Panc1 (cell line): ENCODE measurements at regions not wholly inside any gene's neighbourhood (a gene's known extent, or its start where the extent isn't known, plus 50 kb on each side); places are given as distances from the start of the nearest gene placed in this dataset.

Source experiments
- ATAC-seq: fragments of 200-7000 bp; cut with Tn5 transposase; 2 replicates; pipeline ENCODE4 v1.9.1; 2020; ENCODE audit warnings: mild to moderate bottlenecking, moderate library complexity
- BruUV-seq: library from RNA; stranded (reverse); fragments of 400-500 nt; replicated peaks from 2 replicates; lab custom pipeline; 2021; lab: Mats Ljungman, UMichigan
- CTCF ChIA-PET: fragments of 300-600 bp; sonication (Branson Sonifier 250); formaldehyde crosslinking; loops from one replicate; lab custom pipeline; 2022; ENCODE audit warnings: antibody characterized with exemption; lab: Charles Lee
- POLR2A ChIA-PET: fragments of 300-600 bp; sonication (Branson Sonifier 250); formaldehyde crosslinking; loops from one replicate; lab custom pipeline; 2022; ENCODE audit warnings: antibody characterized with exemption; lab: Charles Lee
- DNase-seq: peaks from one replicate; pipeline ENCODE4 v3.0.0-alpha.2; 2010; ENCODE audit warnings: low read depth, low spot score
- H3K27ac ChIP-seq: 2 replicates; pipeline ENCODE4 v1.5.1; 2011; ENCODE audit warnings: mild to moderate bottlenecking, low read length, inconsistent platforms
- H3K27me3 ChIP-seq: fragments of 200-500 bp; sonication (Bioruptor generic); 2 replicates; pipeline ENCODE4 v1.6.0; 2014; ENCODE audit warnings: low read length, inconsistent platforms; ENCODE audit not compliant: control insufficient read depth, insufficient read depth
- H3K36me3 ChIP-seq: fragments of 200-500 bp; sonication (Bioruptor generic); 2 replicates; pipeline ENCODE4 v1.5.1; 2014; ENCODE audit warnings: inconsistent platforms, mild to moderate bottlenecking, low read length, moderate library complexity; ENCODE audit not compliant: control insufficient read depth, insufficient read depth
- H3K4me1 ChIP-seq: 2 replicates; pipeline ENCODE4 v1.5.1; 2011; ENCODE audit warnings: inconsistent platforms, mild to moderate bottlenecking, low read length, moderate library complexity; ENCODE audit not compliant: control insufficient read depth, insufficient read depth
- H3K4me3 ChIP-seq, 2 experiments: 2 replicates each; pipeline ENCODE4 v1.5.1; 2011 to 2012; ENCODE audit warnings: low read depth in 2 of 2, low read length in 2 of 2, mild to moderate bottlenecking in 2 of 2, inconsistent platforms in 1 of 2, moderate library complexity in 1 of 2
- H3K9me3 ChIP-seq: fragments of 200-500 bp; sonication (Bioruptor generic); 2 replicates; pipeline ENCODE4 v1.5.1; 2014; ENCODE audit warnings: low read depth, mild to moderate bottlenecking, inconsistent platforms, low read length, moderate library complexity; ENCODE audit not compliant: control insufficient read depth, insufficient read depth
- POLR2AphosphoS5 ChIP-seq: IDR thresholded peaks from 2 replicates; pipeline ENCODE4 v1.6.1; 2012; ENCODE audit warnings: mild to moderate bottlenecking, low read depth, low read length, moderate library complexity
- SIN3A ChIP-seq: IDR thresholded peaks from 2 replicates; pipeline ENCODE4 v1.6.1; 2012; ENCODE audit warnings: low read depth, mild to moderate bottlenecking, low read length, moderate library complexity, borderline replicate concordance; ENCODE audit not compliant: insufficient read depth
- TCF7L2 ChIP-seq: IDR thresholded peaks from 2 replicates; pipeline ENCODE4 v1.6.1; 2011; ENCODE audit warnings: mild to moderate bottlenecking, low read depth, low read length, inconsistent platforms
- in situ Hi-C: cut with HindIII; loops from 2 replicates; pipeline ENCODE4 v1.10.0; 2016; ENCODE audit warnings: low sequenced_read_pairs, low pct_unique_long_range_greater_than_20kb
- intact Hi-C: fragments of 100-400 bp; cut with micrococcal nuclease; formaldehyde crosslinking; loops from one replicate; pipeline ENCODE4 v1.10.0; 2022; ENCODE audit not compliant: unreplicated experiment
- TF ChIP-seq, protein P1 (sequence below), 2 experiments: IDR thresholded peaks; 2 replicates each; pipeline ENCODE4 v1.6.1; 2011 to 2012; ENCODE audit warnings: low read depth in 2 of 2, control low read depth in 1 of 2, low read length in 1 of 2, mild to moderate bottlenecking in 1 of 2, moderate library complexity in 1 of 2; ENCODE audit not compliant: insufficient read depth in 1 of 2
- TF ChIP-seq, protein P2 (sequence below): fragments of 450-650 bp; IDR thresholded peaks from 2 replicates; pipeline ENCODE4 v1.5.1; 2017; ENCODE audit warnings: mild to moderate bottlenecking

DNA sequence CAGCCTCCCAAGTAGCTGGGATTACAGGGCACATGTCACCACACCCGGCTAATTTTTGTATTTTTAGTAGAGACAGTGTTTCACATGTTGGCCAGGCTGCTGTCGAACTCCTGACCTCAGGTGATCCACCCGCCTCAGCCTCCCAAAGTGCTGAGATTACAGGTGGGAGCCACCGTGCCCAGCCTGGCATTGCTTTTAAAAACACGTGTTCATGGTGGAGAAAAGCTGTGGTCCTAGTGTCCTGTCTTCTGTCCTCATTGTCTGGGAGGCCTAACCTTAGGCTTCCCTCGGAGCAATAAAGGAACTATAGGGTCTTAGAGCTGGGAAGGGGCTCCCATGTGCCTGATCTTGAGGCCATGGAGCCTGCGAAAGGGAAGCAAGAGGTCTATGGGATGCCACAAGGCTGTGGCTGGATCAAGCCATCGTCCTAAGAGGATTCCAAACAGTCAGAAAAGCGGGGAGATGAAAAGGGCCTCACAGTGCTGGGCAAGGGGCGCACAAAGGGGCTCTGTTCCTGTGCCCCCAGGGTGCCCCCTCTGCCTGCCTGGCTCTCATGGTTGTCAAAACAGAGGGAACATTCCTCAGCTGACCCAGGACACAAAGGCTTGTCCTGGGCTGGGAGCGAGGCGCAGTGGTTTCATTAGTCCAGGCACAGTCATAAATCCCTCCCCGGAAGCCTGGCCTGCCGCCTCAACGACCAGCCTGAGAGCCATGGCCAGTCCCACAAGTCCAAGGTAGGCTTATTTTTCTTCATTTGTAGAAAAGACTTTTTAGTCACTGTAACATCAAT is 106.6 kb upstream of the TNS3 start:
- H3K9me3 ChIP-seq: no peaks in the 10 kb centered on the region
- in situ Hi-C loops (no loop called here), intact Hi-C loops (no loop called here)
- H3K27ac ChIP-seq: peak overlapping the region; percentile 53
- CTCF ChIA-PET: no interaction called here
- peaks cover 27% of the 10 kb centered on the region for H3K4me1 ChIP-seq
- no TSS peak for BruUV-seq
- H3K27me3 ChIP-seq: no peaks in the 10 kb centered on the region
- DNase-seq: no peak
- peak; percentile 46; the same call in 1 of the 2 replicates for ATAC-seq
- POLR2A ChIA-PET: no interaction called here
- TF ChIP-seq, protein P1, sequence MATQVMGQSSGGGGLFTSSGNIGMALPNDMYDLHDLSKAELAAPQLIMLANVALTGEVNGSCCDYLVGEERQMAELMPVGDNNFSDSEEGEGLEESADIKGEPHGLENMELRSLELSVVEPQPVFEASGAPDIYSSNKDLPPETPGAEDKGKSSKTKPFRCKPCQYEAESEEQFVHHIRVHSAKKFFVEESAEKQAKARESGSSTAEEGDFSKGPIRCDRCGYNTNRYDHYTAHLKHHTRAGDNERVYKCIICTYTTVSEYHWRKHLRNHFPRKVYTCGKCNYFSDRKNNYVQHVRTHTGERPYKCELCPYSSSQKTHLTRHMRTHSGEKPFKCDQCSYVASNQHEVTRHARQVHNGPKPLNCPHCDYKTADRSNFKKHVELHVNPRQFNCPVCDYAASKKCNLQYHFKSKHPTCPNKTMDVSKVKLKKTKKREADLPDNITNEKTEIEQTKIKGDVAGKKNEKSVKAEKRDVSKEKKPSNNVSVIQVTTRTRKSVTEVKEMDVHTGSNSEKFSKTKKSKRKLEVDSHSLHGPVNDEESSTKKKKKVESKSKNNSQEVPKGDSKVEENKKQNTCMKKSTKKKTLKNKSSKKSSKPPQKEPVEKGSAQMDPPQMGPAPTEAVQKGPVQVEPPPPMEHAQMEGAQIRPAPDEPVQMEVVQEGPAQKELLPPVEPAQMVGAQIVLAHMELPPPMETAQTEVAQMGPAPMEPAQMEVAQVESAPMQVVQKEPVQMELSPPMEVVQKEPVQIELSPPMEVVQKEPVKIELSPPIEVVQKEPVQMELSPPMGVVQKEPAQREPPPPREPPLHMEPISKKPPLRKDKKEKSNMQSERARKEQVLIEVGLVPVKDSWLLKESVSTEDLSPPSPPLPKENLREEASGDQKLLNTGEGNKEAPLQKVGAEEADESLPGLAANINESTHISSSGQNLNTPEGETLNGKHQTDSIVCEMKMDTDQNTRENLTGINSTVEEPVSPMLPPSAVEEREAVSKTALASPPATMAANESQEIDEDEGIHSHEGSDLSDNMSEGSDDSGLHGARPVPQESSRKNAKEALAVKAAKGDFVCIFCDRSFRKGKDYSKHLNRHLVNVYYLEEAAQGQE (IDR thresholded peaks at IDR 0.05; ENCODE audit: insufficient read depth in 1 of 2, low read depth in 2 of 2, low read length in 1 of 2): no peak
- TF ChIP-seq, protein P2, sequence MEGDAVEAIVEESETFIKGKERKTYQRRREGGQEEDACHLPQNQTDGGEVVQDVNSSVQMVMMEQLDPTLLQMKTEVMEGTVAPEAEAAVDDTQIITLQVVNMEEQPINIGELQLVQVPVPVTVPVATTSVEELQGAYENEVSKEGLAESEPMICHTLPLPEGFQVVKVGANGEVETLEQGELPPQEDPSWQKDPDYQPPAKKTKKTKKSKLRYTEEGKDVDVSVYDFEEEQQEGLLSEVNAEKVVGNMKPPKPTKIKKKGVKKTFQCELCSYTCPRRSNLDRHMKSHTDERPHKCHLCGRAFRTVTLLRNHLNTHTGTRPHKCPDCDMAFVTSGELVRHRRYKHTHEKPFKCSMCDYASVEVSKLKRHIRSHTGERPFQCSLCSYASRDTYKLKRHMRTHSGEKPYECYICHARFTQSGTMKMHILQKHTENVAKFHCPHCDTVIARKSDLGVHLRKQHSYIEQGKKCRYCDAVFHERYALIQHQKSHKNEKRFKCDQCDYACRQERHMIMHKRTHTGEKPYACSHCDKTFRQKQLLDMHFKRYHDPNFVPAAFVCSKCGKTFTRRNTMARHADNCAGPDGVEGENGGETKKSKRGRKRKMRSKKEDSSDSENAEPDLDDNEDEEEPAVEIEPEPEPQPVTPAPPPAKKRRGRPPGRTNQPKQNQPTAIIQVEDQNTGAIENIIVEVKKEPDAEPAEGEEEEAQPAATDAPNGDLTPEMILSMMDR: no peak
- TF ChIP-seq SIN3A: no peak
- no peak for TF ChIP-seq POLR2AphosphoS5
- TF ChIP-seq TCF7L2: no peak
- no peaks in the 10 kb centered on the region for H3K36me3 ChIP-seq
- H3K4me3 ChIP-seq: no peak overlapping the region

DNA sequence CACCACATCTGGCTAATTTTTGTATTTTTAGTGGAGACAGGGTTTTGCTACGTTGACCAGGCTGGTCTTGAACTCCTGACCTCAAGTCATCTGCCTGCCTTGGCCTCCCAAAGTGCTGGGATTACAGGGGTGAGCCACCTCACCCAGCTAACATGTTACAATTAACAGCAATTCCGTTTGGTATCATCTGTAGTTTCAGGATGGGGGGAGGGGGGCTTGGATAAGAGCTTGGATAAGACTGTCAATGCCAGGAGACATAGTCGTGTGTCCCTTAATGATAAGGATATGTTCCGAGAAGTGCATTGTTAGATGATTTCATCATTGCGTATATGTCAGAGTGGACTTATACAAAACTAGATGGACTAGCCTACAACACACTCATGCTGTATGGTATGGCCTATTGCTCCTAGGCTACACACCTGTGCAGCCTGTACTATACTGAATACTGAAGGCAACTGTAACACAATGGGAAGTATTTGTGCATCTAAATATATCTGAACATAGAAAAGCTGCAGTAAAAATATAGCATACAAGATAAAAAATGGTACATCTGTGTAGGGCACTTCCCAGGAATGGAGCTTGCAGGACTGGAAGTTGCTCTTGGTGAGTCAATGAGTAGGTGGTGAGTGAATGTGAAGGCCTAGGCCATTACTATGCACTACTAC is 103.9 kb upstream of the TNS3 start:
- TF ChIP-seq, protein P1 (IDR thresholded peaks at IDR 0.05; ENCODE audit: insufficient read depth in 1 of 2, low read depth in 2 of 2, low read length in 1 of 2): no peak
- TF ChIP-seq TCF7L2: no peak
- TF ChIP-seq POLR2AphosphoS5: no peak
- TF ChIP-seq, protein P2: no peak
- no peak for TF ChIP-seq SIN3A
- DNase-seq (no peak), ATAC-seq (no peak; the same call in 1 of the 2 replicates)
- no peak overlapping the region for H3K4me3 ChIP-seq
- H3K27me3 ChIP-seq: no peaks in the 10 kb centered on the region
- no peaks in the 10 kb centered on the region for H3K36me3 ChIP-seq
- POLR2A ChIA-PET: no interaction called here
- H3K4me1 ChIP-seq: peaks cover 33% of the 10 kb centered on the region
- in situ Hi-C loops: no loop called here
- intact Hi-C loops: no loop called here
- H3K9me3 ChIP-seq: no peaks in the 10 kb centered on the region
- CTCF ChIA-PET: interaction anchor here (0.6 to 0.7 kb wide), 2 partner anchors 19 to 80 kb away, joined by 5 to 6 read pairs; no protein-coding TSS in a partner anchor
- no TSS peak for BruUV-seq
- H3K27ac ChIP-seq: peak overlapping the region; percentile 70
